Keratinocyte (primary cell): ENCODE measurements at regions not wholly inside any gene's neighbourhood (a gene's known extent, or its start where the extent isn't known, plus 50 kb on each side); places are given as distances from the start of the nearest gene placed in this dataset.

ENCODE experiments used
- DNase-seq: peaks from one replicate; pipeline ENCODE4 v3.0.0-alpha.2; 2011; ENCODE audit warnings: low read depth, missing footprints, low spot score
- FAIRE-seq: peaks from 2 replicates; lab custom pipeline; 2011; peaks lifted over from hg19 to GRCh38; lab: Jason Lieb, UNC
- H2AFZ ChIP-seq: 2 replicates; pipeline ENCODE4 v1.6.0; 2012; ENCODE audit warnings: low read length, control low read depth, inconsistent platforms; ENCODE audit not compliant: control insufficient read depth
- H3K27ac ChIP-seq: 2 replicates; pipeline ENCODE4 v1.5.1; 2011; ENCODE audit warnings: low read length; ENCODE audit not compliant: control insufficient read depth, insufficient read depth
- H3K27me3 ChIP-seq: 3 replicates; pipeline ENCODE4 v1.6.0; 2011; ENCODE audit warnings: low read length; ENCODE audit not compliant: control insufficient read depth, insufficient read depth; ENCODE audit errors: extremely low read depth
- H3K36me3 ChIP-seq, 2 experiments: 2 replicates in 1 of 2; 3 replicates in 1 of 2; pipeline ENCODE4 v1.5.1; 2011; ENCODE audit warnings: low read length in 2 of 2, mild to moderate bottlenecking in 1 of 2; ENCODE audit not compliant: control insufficient read depth in 2 of 2, insufficient read depth in 2 of 2; ENCODE audit errors: extremely low read depth in 1 of 2
- H3K4me1 ChIP-seq: 3 replicates; pipeline ENCODE4 v1.5.1; 2011; ENCODE audit warnings: low read length; ENCODE audit not compliant: control insufficient read depth, insufficient read depth; ENCODE audit errors: extremely low read depth
- H3K4me2 ChIP-seq: 3 replicates; pipeline ENCODE4 v1.6.0; 2011; ENCODE audit warnings: low read depth, low read length; ENCODE audit not compliant: control insufficient read depth, insufficient read depth; ENCODE audit errors: extremely low read depth
- H3K4me3 ChIP-seq, 3 experiments: fragments of 200-600 bp in 1 of 3; sonication (generic) in 1 of 3; 2 replicates in 2 of 3; 3 replicates in 1 of 3; pipeline ENCODE4 v1.5.1; 2011 to 2016; ENCODE audit warnings: low read length in 3 of 3, mild to moderate bottlenecking in 3 of 3, control low read depth in 2 of 3, inconsistent platforms in 1 of 3, low read depth in 1 of 3, mixed read lengths in 1 of 3, mixed run types in 1 of 3, moderate library complexity in 1 of 3; ENCODE audit not compliant: control insufficient read depth in 2 of 3, insufficient read depth in 2 of 3; ENCODE audit errors: extremely low read depth in 1 of 3
- H3K79me2 ChIP-seq: 2 replicates; pipeline ENCODE4 v1.6.0; 2012; ENCODE audit warnings: low read length; ENCODE audit not compliant: control insufficient read depth, insufficient read depth
- H3K9ac ChIP-seq: 3 replicates; pipeline ENCODE4 v1.6.0; 2011; ENCODE audit warnings: low read length; ENCODE audit not compliant: control insufficient read depth, insufficient read depth; ENCODE audit errors: extremely low read depth
- H3K9me1 ChIP-seq: 3 replicates; pipeline ENCODE4 v1.6.0; 2011; ENCODE audit warnings: low read length; ENCODE audit not compliant: control insufficient read depth, insufficient read depth; ENCODE audit errors: extremely low read depth
- H3K9me3 ChIP-seq: 2 replicates; pipeline ENCODE4 v1.5.1; 2012; ENCODE audit warnings: low read depth, low read length; ENCODE audit not compliant: control insufficient read depth
- H4K20me1 ChIP-seq: 3 replicates; pipeline ENCODE4 v1.6.0; 2011; ENCODE audit warnings: low read length; ENCODE audit not compliant: control insufficient read depth, insufficient read depth; ENCODE audit errors: extremely low read depth
- EZH2 ChIP-seq: IDR thresholded peaks from one replicate; pipeline ENCODE4 v1.6.1; 2012; ENCODE audit warnings: inconsistent platforms, mild to moderate bottlenecking, low read length, moderate library complexity
- dilution Hi-C: fragments of 300-500 bp; cut with MboI; formaldehyde crosslinking; loops from one replicate; pipeline ENCODE4 v1.7.0; 2020; ENCODE audit warnings: low sequenced_read_pairs; ENCODE audit not compliant: extremely low pct_ligation_motif_present
- TF ChIP-seq, protein P1 (sequence below), 3 experiments: IDR thresholded peaks in 1 of 3; conservative IDR thresholded peaks in 1 of 3; optimal IDR thresholded peaks in 1 of 3; 2 replicates in 2 of 3; 3 replicates in 1 of 3; pipeline versions ENCODE3 to v1.5.1; 2011; ENCODE audit warnings: low read length in 3 of 3, mild to moderate bottlenecking in 3 of 3, moderate library complexity in 2 of 3, control low read depth in 1 of 3, inconsistent platforms in 1 of 3; ENCODE audit not compliant: insufficient read depth in 2 of 3; ENCODE audit errors: extremely low read depth in 1 of 3

- Histone ChIP-seq H3K9me3 (no peaks in the 10 kb centered on the region), H4K20me1 (no peaks in the 10 kb centered on the region), H3K9me1 (no peaks in the 10 kb centered on the region), H3K27me3 (no peaks in the 10 kb centered on the region), H2AFZ (no peak overlapping the region), H3K79me2 (no peaks in the 10 kb centered on the region), H3K9ac (no peak overlapping the region), H3K4me2 (no peak overlapping the region), H3K36me3 (no peaks in the 10 kb centered on the region), H3K4me1 (no peaks in the 10 kb centered on the region), H3K4me3 (no peak overlapping the region), H3K27ac (no peak overlapping the region)
- DNase-seq (no peak), FAIRE-seq (no peak)
- TF ChIP-seq, protein P1, sequence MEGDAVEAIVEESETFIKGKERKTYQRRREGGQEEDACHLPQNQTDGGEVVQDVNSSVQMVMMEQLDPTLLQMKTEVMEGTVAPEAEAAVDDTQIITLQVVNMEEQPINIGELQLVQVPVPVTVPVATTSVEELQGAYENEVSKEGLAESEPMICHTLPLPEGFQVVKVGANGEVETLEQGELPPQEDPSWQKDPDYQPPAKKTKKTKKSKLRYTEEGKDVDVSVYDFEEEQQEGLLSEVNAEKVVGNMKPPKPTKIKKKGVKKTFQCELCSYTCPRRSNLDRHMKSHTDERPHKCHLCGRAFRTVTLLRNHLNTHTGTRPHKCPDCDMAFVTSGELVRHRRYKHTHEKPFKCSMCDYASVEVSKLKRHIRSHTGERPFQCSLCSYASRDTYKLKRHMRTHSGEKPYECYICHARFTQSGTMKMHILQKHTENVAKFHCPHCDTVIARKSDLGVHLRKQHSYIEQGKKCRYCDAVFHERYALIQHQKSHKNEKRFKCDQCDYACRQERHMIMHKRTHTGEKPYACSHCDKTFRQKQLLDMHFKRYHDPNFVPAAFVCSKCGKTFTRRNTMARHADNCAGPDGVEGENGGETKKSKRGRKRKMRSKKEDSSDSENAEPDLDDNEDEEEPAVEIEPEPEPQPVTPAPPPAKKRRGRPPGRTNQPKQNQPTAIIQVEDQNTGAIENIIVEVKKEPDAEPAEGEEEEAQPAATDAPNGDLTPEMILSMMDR (optimal IDR thresholded peaks at IDR 0.05 in 1 of 3, IDR thresholded peaks at IDR 0.05 in 1 of 3, conservative IDR thresholded peaks at IDR 0.05 in 1 of 3; ENCODE audit: extremely low read depth in 1 of 3, insufficient read depth in 2 of 3, low read length in 3 of 3), result no peak
- no peak for TF ChIP-seq EZH2
- dilution Hi-C loops, result no loop called here
These were observed 1466.4 kb downstream of the PLA2G4A start for GRCh38 chr1:188295157-188295556.

DNA sequence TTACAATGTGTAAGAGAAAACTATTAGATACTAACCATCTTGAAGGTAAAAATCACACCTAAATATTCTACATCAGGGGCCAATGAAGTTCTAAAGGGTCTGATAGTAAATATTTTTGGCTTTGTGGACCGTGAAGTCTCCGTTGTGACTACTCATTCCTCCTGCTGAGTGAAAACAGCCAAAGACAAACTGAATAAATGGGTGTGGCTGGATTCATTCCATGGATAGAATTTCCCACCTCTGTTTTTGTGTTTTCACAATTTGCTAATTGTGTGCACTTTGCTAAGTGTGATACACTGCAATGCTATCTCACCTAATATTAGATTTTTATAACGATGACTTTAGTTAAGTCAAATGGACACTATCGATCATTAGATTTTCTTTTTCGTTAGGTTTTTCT is 1474.0 kb downstream of the PLA2G4A start:
- no peaks in the 10 kb centered on the region for H3K4me1 ChIP-seq
- dilution Hi-C loops, result no loop called here
- FAIRE-seq, result no peak

More for the DNA sequence above, 1474.0 kb downstream of the PLA2G4A start:
- DNase-seq, result no peak
- no peaks in the 10 kb centered on the region for H3K9me1 ChIP-seq
- H3K27ac ChIP-seq, result no peak overlapping the region
- H3K4me2 ChIP-seq, result no peak overlapping the region
- H3K27me3 ChIP-seq, result no peaks in the 10 kb centered on the region
- H4K20me1 ChIP-seq, result no peaks in the 10 kb centered on the region
- no peak overlapping the region for H2AFZ ChIP-seq
- H3K79me2 ChIP-seq, result no peaks in the 10 kb centered on the region
- H3K9me3 ChIP-seq, result no peaks in the 10 kb centered on the region
- no peak overlapping the region for H3K4me3 ChIP-seq
- H3K9ac ChIP-seq, result no peak overlapping the region
- no peaks in the 10 kb centered on the region for H3K36me3 ChIP-seq
- TF ChIP-seq, protein P1 (optimal IDR thresholded peaks at IDR 0.05 in 1 of 3, IDR thresholded peaks at IDR 0.05 in 1 of 3, conservative IDR thresholded peaks at IDR 0.05 in 1 of 3; ENCODE audit: extremely low read depth in 1 of 3, insufficient read depth in 2 of 3, low read length in 3 of 3), result no peak
- no peak for TF ChIP-seq EZH2
